RWPE2 (cell line): ENCODE measurements at regions not wholly inside any gene's neighbourhood (a gene's known extent, or its start where the extent isn't known, plus 50 kb on each side); places are given as distances from the start of the nearest gene placed in this dataset.

ENCODE experiments used
- ATAC-seq: fragments of 200-7000 bp; cut with Tn5 transposase; 3 replicates; pipeline ENCODE4 v1.9.1; 2021; ENCODE audit warnings: low read depth
- DNase-seq: peaks from one replicate; pipeline ENCODE4 v3.0.0-alpha.2; 2020; ENCODE audit warnings: low spot score
- H3K27ac ChIP-seq: fragments of 450-650 bp; 2 replicates; pipeline ENCODE4 v1.5.1; 2017; ENCODE audit warnings: mild to moderate bottlenecking; ENCODE audit not compliant: poor library complexity, severe bottlenecking
- H3K27me3 ChIP-seq: fragments of 250-450 bp; sonication (Bioruptor Pico); 2 replicates; pipeline ENCODE4 v1.5.1; 2021; ENCODE audit warnings: mild to moderate bottlenecking, moderate library complexity; ENCODE audit not compliant: insufficient read depth, poor library complexity, severe bottlenecking
- H3K36me3 ChIP-seq: fragments of 250-450 bp; sonication (Bioruptor Pico); 2 replicates; pipeline ENCODE4 v1.5.1; 2020; ENCODE audit warnings: low read depth, mild to moderate bottlenecking, moderate library complexity
- H3K4me1 ChIP-seq: fragments of 250-450 bp; sonication (Bioruptor Pico); 2 replicates; pipeline ENCODE4 v1.5.1; 2021; ENCODE audit warnings: mild to moderate bottlenecking, moderate library complexity; ENCODE audit not compliant: insufficient read depth, poor library complexity, severe bottlenecking
- H3K4me3 ChIP-seq: fragments of 250-450 bp; sonication (Bioruptor Pico); 2 replicates; pipeline ENCODE4 v1.5.1; 2021; ENCODE audit warnings: mild to moderate bottlenecking, moderate library complexity; ENCODE audit not compliant: severe bottlenecking
- H3K9me3 ChIP-seq: fragments of 250-450 bp; sonication (Bioruptor Pico); 2 replicates; pipeline ENCODE4 v1.5.1; 2021; ENCODE audit warnings: mild to moderate bottlenecking, moderate library complexity; ENCODE audit not compliant: severe bottlenecking
- TF ChIP-seq, protein P1 (sequence below): fragments of 450-650 bp; IDR thresholded peaks from one replicate; pipeline ENCODE4 v1.5.1; 2017; ENCODE audit warnings: mild to moderate bottlenecking, moderate library complexity; ENCODE audit not compliant: poor library complexity, severe bottlenecking

DNA sequence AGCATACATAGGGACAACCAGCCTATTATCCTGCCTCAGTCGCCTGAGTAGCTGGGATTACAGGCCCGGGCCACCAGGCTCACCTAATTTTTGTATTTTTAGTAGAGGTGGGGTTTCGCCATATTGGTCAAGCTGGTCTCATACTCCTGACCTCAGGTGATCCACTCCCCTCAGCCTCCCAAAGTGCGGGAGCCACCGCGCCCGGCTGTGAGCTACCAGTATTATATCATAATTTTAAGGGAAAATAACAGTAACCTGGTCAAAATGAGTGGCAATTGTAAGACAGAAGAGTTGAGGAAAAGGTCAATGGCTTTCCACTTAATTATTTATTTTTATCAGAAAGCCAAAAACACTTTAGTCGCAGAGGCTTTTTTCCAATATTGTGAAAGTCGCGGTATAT is 652.6 kb upstream of the BCHE start:
- Histone ChIP-seq H3K9me3 (no peaks in the 10 kb centered on the region), H3K27ac (no peak overlapping the region), H3K27me3 (no peaks in the 10 kb centered on the region), H3K4me1 (no peaks in the 10 kb centered on the region), H3K4me3 (no peak overlapping the region), H3K36me3 (no peaks in the 10 kb centered on the region)
- TF ChIP-seq, protein P1, sequence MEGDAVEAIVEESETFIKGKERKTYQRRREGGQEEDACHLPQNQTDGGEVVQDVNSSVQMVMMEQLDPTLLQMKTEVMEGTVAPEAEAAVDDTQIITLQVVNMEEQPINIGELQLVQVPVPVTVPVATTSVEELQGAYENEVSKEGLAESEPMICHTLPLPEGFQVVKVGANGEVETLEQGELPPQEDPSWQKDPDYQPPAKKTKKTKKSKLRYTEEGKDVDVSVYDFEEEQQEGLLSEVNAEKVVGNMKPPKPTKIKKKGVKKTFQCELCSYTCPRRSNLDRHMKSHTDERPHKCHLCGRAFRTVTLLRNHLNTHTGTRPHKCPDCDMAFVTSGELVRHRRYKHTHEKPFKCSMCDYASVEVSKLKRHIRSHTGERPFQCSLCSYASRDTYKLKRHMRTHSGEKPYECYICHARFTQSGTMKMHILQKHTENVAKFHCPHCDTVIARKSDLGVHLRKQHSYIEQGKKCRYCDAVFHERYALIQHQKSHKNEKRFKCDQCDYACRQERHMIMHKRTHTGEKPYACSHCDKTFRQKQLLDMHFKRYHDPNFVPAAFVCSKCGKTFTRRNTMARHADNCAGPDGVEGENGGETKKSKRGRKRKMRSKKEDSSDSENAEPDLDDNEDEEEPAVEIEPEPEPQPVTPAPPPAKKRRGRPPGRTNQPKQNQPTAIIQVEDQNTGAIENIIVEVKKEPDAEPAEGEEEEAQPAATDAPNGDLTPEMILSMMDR, result no peak
- DNase-seq (no peak), ATAC-seq (no peak)

DNA sequence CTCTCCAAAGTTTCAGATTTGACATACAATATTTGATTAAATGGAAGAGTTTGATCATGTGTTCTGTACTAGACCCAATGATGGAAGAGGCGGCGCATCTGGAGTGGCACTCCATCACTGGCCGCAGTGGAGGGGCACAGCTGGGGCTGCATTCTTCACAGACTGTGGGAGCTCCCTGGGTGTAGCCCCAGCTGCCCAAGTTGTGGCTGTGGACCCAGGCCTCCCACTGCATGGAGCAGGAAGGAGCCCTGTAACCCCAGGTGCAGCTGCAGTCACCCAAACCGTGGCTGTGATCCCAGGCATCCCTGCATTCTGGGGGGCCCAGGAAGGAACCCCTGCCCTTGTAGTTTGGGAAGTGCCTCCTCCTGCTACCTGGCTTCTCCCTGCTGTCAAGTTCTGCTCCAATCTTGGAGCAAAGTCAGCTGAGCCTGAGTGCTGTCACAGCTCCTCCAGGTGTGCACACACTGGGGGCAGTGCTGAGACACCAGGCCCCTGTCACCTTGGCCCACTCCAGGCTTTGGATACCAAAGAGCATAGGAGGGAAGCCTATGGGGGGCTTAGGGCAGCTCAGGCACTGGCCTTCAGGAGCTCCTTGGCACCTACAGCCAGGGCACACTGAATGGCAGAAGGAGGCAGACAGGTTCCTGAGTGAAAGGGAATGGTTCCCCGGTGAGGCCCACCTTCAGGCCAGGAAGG is 651.9 kb upstream of the BCHE start:
- Histone ChIP-seq H3K27ac (no peak overlapping the region), H3K4me3 (no peak overlapping the region), H3K4me1 (no peaks in the 10 kb centered on the region), H3K9me3 (no peaks in the 10 kb centered on the region), H3K36me3 (no peaks in the 10 kb centered on the region), H3K27me3 (no peaks in the 10 kb centered on the region)
- peak; percentile 33 for DNase-seq
- no peak for ATAC-seq
- TF ChIP-seq, protein P1, result no peak

DNA sequence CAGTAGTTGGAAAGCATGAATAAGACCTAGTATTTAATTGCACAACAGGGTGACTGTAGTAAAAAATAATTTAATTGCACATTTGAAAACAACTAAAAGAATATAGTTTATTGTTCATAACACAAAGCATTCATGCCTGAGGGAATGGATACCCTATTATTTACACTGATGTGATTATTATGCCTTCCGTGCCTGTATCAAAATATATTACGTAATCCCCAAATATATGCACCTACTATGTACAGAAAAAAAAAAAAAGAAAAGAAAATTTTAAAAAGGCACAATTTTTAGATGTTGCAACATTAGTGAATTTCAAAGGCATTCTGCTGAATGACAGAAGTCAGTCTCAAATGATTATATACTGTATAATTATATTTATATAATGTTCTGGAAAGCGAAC is 647.2 kb upstream of the BCHE start:
- no peak for ATAC-seq
- TF ChIP-seq, protein P1, result no peak

GRCh38 chr3:166481340-166481739 is 644.1 kb upstream of the BCHE start:
- H3K36me3 ChIP-seq, result no peaks in the 10 kb centered on the region
- H3K9me3 ChIP-seq, result no peaks in the 10 kb centered on the region
- TF ChIP-seq, protein P1, result no peak
- DNase-seq, result no peak
- ATAC-seq, result no peak
- no peak overlapping the region for H3K27ac ChIP-seq
- H3K4me1 ChIP-seq, result no peaks in the 10 kb centered on the region
- no peak overlapping the region for H3K4me3 ChIP-seq
- H3K27me3 ChIP-seq, result no peaks in the 10 kb centered on the region

More for the DNA sequence above, 647.2 kb upstream of the BCHE start:
- H3K9me3 ChIP-seq, result no peaks in the 10 kb centered on the region
- H3K36me3 ChIP-seq, result no peaks in the 10 kb centered on the region
- no peak overlapping the region for H3K4me3 ChIP-seq
- DNase-seq, result no peak
- H3K4me1 ChIP-seq, result no peaks in the 10 kb centered on the region
- no peak overlapping the region for H3K27ac ChIP-seq
- H3K27me3 ChIP-seq, result no peaks in the 10 kb centered on the region

DNA sequence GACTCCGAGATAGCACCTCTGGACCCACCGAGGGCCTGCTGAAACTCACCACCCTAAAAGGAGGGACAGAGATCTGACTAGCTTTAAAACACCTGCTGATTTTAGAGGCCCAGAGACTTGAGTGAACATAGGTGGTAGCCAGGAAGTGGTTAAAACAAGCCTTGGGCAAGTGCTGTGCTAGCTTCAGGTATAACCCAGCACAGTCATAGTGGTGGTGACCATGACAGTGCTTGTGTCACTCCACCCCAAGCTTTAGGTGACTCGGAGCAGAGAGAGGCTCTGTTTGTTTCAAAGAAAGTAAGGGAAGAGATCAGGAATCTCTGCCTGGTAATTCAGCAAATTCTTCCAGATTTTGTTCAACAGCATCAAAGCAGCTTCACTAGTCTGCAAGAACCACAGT is 641.1 kb upstream of the BCHE start:
- no peak for ATAC-seq
- Histone ChIP-seq H3K27me3 (no peaks in the 10 kb centered on the region), H3K9me3 (no peaks in the 10 kb centered on the region), H3K27ac (no peak overlapping the region), H3K36me3 (no peaks in the 10 kb centered on the region), H3K4me3 (no peak overlapping the region), H3K4me1 (no peaks in the 10 kb centered on the region)
- DNase-seq, result no peak
- TF ChIP-seq, protein P1, result no peak
